Hepatocyte (in vitro differentiated cells): ENCODE measurements at regions not wholly inside any gene's neighbourhood (a gene's known extent, or its start where the extent isn't known, plus 50 kb on each side); places are given as distances from the start of the nearest gene placed in this dataset.

Experiments
- EZH2 ChIP-seq: fragments of 200-600 bp; sonication (generic); IDR thresholded peaks from 2 replicates; pipeline ENCODE4 v1.6.1; 2016; ENCODE audit warnings: antibody characterized with exemption, mild to moderate bottlenecking, borderline replicate concordance
- TF ChIP-seq, protein P1 (sequence below): fragments of 200-600 bp; sonication (generic); IDR thresholded peaks from 2 replicates; pipeline ENCODE4 v1.5.1; 2016; ENCODE audit warnings: antibody characterized with exemption, mild to moderate bottlenecking; ENCODE audit not compliant: poor library complexity

DNA sequence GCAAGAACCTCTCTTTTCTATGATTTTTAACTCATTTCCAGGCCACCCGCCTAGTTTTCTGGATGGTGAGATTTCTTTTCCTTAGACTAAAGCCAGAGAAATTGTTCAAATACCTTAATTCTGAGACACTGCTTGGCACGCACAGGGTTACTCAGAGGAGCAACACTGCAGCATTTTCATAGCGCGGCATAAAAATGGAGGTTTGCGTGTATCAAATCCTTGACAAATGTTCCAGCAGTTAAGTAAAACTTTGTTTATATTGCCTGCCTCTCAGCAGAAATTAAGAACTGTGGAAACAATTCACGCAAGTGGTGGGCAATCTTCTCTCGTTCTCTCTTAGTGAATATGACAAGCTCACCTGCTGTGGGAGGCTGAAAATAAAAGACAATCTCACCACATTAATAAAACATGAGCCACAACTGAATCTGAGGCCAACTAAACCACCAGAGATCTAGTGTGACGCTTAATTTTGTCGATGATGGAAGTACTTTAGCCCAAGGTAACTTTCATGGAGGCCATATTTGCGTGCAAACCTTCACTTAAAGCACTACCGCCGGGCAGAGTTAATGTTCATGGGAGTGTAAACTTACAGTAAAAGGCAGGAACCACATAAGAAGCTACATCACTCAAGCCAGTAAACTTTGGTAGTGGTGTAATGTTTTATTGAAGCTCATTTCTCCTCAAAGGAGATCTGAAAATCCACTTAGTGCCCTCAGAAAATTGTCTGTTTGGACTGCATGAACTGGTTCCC, 894.8 kb upstream of the EPHA5 start:
- TF ChIP-seq, protein P1, sequence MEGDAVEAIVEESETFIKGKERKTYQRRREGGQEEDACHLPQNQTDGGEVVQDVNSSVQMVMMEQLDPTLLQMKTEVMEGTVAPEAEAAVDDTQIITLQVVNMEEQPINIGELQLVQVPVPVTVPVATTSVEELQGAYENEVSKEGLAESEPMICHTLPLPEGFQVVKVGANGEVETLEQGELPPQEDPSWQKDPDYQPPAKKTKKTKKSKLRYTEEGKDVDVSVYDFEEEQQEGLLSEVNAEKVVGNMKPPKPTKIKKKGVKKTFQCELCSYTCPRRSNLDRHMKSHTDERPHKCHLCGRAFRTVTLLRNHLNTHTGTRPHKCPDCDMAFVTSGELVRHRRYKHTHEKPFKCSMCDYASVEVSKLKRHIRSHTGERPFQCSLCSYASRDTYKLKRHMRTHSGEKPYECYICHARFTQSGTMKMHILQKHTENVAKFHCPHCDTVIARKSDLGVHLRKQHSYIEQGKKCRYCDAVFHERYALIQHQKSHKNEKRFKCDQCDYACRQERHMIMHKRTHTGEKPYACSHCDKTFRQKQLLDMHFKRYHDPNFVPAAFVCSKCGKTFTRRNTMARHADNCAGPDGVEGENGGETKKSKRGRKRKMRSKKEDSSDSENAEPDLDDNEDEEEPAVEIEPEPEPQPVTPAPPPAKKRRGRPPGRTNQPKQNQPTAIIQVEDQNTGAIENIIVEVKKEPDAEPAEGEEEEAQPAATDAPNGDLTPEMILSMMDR = no peak
- TF ChIP-seq EZH2 = no peak
